ENCODE measurements at regions not wholly inside any gene's neighbourhood (a gene's known extent, or its start where the extent isn't known, plus 50 kb on each side); places are given as distances from the start of the nearest gene placed in this dataset.
A peak's percentile ranks its signal among the peaks of the same experiment; 100 is the strongest.

DNA sequence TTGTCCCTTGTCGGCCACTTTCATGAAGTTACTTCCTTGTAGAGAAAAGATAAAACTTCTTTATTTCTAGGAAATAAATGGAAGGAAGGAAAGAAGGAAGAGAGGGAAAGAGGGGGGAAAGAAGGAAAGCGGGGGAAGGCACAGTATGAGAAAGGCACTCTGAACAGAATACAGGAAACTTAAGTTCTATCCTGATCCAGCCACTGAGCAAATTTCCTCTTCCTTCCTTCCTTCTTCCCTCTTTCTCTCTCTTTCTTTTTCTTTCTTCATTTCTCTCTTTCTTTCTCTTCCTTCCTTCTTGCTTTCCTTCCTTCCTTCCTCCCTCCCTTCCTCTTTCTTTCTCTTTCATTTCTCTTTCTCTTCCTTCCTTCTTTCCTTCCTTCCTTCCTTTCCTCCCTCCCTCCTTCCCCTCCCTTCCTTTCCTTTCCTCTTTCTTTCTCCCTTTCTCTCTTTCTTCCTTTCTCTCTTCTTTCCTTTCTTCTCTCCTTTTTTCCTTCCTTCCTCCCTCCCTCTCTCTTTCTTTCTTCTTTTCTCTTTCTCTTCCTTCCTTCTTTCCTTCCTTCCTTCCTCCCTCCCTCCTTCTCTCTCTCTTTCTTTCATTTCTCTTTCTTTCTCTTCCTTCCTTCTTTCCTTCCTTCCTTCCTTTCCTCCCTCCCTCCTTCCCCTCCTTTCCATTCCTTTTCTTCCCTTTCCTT, 240.2 kb upstream of the BRINP1 start:
- Mint-ChIP-seq H3K4me3 (no peak overlapping the region), H3K4me1 (no peaks in the 10 kb centered on the region), H3K9me3 (ENCODE audit: insufficient read depth) (peaks cover 2% of the 10 kb centered on the region), H3K27ac (no peak overlapping the region), H3K27me3 (no peaks in the 10 kb centered on the region)
- Histone ChIP-seq H3K4me1 (ENCODE audit: control insufficient read depth in 2 of 2, insufficient read depth in 2 of 2, low read length in 2 of 2) (no peaks in the 10 kb centered on the region), H3K27me3 (replicated peaks in 1 of 4; ENCODE audit: control extremely low read depth in 1 of 4, control insufficient read depth in 3 of 4, insufficient read depth in 4 of 4, low read length in 3 of 4) (no peaks in the 10 kb centered on the region), H4K20me1 (ENCODE audit: control insufficient read depth, insufficient read depth, low read length, poor library complexity, severe bottlenecking) (no peaks in the 10 kb centered on the region), H3K9me3 (ENCODE audit: control extremely low read depth in 1 of 3, control insufficient read depth in 2 of 3, insufficient read depth in 1 of 3, low read length in 2 of 3) (no peaks in the 10 kb centered on the region), H3K4me2 (replicated peaks; ENCODE audit: low read depth, low read length, poor library complexity, severe bottlenecking) (no peak overlapping the region), H3K9ac (ENCODE audit: low read length) (no peak overlapping the region), H3K36me3 (replicated peaks in 1 of 2; ENCODE audit: control extremely low read depth in 1 of 2, control insufficient read depth in 1 of 2, extremely low read depth in 1 of 2, insufficient read depth in 2 of 2, low read length in 1 of 2) (no peaks in the 10 kb centered on the region), H3K4me3 (ENCODE audit: control extremely low read depth in 1 of 5, extremely low read depth in 1 of 5, insufficient read depth in 1 of 5, low read depth in 2 of 5, low read length in 4 of 5) (no peak overlapping the region), H3K27ac (ENCODE audit: low read length in 2 of 2) (no peak overlapping the region), H2AFZ (ENCODE audit: insufficient read depth, low read depth, low read length, poor library complexity, severe bottlenecking) (no peak overlapping the region), H3K79me2 (ENCODE audit: control insufficient read depth, insufficient read depth, low read length) (no peaks in the 10 kb centered on the region)
- DNase-seq (no peak), ATAC-seq (ENCODE audit: low read depth) (no peak)
- TF ChIP-seq, protein P1, sequence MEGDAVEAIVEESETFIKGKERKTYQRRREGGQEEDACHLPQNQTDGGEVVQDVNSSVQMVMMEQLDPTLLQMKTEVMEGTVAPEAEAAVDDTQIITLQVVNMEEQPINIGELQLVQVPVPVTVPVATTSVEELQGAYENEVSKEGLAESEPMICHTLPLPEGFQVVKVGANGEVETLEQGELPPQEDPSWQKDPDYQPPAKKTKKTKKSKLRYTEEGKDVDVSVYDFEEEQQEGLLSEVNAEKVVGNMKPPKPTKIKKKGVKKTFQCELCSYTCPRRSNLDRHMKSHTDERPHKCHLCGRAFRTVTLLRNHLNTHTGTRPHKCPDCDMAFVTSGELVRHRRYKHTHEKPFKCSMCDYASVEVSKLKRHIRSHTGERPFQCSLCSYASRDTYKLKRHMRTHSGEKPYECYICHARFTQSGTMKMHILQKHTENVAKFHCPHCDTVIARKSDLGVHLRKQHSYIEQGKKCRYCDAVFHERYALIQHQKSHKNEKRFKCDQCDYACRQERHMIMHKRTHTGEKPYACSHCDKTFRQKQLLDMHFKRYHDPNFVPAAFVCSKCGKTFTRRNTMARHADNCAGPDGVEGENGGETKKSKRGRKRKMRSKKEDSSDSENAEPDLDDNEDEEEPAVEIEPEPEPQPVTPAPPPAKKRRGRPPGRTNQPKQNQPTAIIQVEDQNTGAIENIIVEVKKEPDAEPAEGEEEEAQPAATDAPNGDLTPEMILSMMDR (IDR thresholded peaks at IDR 0.05) = peak; percentile 32
- TF ChIP-seq EZH2 (IDR thresholded peaks at IDR 0.05; ENCODE audit: borderline replicate concordance, insufficient read depth, low read depth, low read length, poor library complexity, severe bottlenecking) = no peak
- ChIA-PET CTCF (no interaction called here), POLR2A (no interaction called here)
- intact Hi-C loops (cut with micrococcal nuclease) = no loop called here
- no CpG with 5 or more reads among the region's 2 CpGs for WGBS (ENCODE audit: insufficient coverage)

DNA sequence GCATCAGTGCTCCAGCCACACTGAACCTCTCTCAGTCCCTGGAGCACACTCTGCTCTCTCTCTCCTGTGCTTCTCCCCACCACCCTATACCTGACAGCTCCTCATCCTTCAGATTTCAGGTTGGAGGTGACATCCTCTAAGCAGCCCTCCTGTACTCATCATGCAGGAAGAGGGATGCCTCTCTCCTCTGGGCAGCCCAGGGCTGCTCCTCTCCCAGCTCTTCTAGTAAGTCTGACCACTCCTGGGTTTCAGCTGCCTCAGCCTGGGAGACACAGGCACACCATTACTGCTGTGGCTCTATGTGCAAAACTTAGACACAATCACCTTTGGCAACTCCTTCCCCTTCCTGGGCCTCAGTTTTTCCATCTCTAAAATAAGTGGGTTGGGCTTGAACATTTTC, 232.4 kb upstream of the BRINP1 start:
- DNase-seq (no peak), ATAC-seq (ENCODE audit: low read depth) (no peak)
- H3K4me3 Mint-ChIP-seq = no peak overlapping the region

More for the DNA sequence above, 232.4 kb upstream of the BRINP1 start:
- intact Hi-C loops (cut with micrococcal nuclease) = no loop called here
- H3K27ac Mint-ChIP-seq = no peak overlapping the region
- H2AFZ ChIP-seq (ENCODE audit: insufficient read depth, low read depth, low read length, poor library complexity, severe bottlenecking) = no peak overlapping the region
- H3K4me1 ChIP-seq (ENCODE audit: control insufficient read depth in 2 of 2, insufficient read depth in 2 of 2, low read length in 2 of 2) = no peaks in the 10 kb centered on the region
- H4K20me1 ChIP-seq (ENCODE audit: control insufficient read depth, insufficient read depth, low read length, poor library complexity, severe bottlenecking) = no peaks in the 10 kb centered on the region
- no peak overlapping the region for H3K9ac ChIP-seq (ENCODE audit: low read length)
- no peaks in the 10 kb centered on the region for H3K9me3 ChIP-seq (ENCODE audit: control extremely low read depth in 1 of 3, control insufficient read depth in 2 of 3, insufficient read depth in 1 of 3, low read length in 2 of 3)
- H3K9me3 Mint-ChIP-seq (ENCODE audit: insufficient read depth) = peaks cover 2% of the 10 kb centered on the region
- no peak overlapping the region for H3K27ac ChIP-seq (ENCODE audit: low read length in 2 of 2)
- ChIA-PET CTCF (no interaction called here), POLR2A (no interaction called here)
- no peaks in the 10 kb centered on the region for H3K27me3 Mint-ChIP-seq
- no peaks in the 10 kb centered on the region for H3K27me3 ChIP-seq (replicated peaks in 1 of 4; ENCODE audit: control extremely low read depth in 1 of 4, control insufficient read depth in 3 of 4, insufficient read depth in 4 of 4, low read length in 3 of 4)
- H3K79me2 ChIP-seq (ENCODE audit: control insufficient read depth, insufficient read depth, low read length) = no peaks in the 10 kb centered on the region
- H3K36me3 ChIP-seq (replicated peaks in 1 of 2; ENCODE audit: control extremely low read depth in 1 of 2, control insufficient read depth in 1 of 2, extremely low read depth in 1 of 2, insufficient read depth in 2 of 2, low read length in 1 of 2) = no peaks in the 10 kb centered on the region
- no peak overlapping the region for H3K4me3 ChIP-seq (ENCODE audit: control extremely low read depth in 1 of 5, extremely low read depth in 1 of 5, insufficient read depth in 1 of 5, low read depth in 2 of 5, low read length in 4 of 5)
- no peak for TF ChIP-seq EZH2 (IDR thresholded peaks at IDR 0.05; ENCODE audit: borderline replicate concordance, insufficient read depth, low read depth, low read length, poor library complexity, severe bottlenecking)
- TF ChIP-seq, protein P1 (IDR thresholded peaks at IDR 0.05) = no peak
- no peaks in the 10 kb centered on the region for H3K4me1 Mint-ChIP-seq
- no peak overlapping the region for H3K4me2 ChIP-seq (replicated peaks; ENCODE audit: low read depth, low read length, poor library complexity, severe bottlenecking)
